Muscle of leg (tissue), 3 donors: ENCODE measurements at regions not wholly inside any gene's neighbourhood (a gene's known extent, or its start where the extent isn't known, plus 50 kb on each side); places are given as distances from the start of the nearest gene placed in this dataset.

ENCODE experiments used
- DNase-seq: peaks from one replicate; pipeline ENCODE4 v3.0.0; 2013
- H3K27ac ChIP-seq: one replicate; pipeline ENCODE4 v1.5.1; 2013; ENCODE audit warnings: mild to moderate bottlenecking, low read length, control low read depth
- H3K27me3 ChIP-seq: one replicate; pipeline ENCODE4 v1.6.1; 2013; ENCODE audit warnings: low read length; ENCODE audit not compliant: control insufficient read depth, insufficient read depth
- H3K36me3 ChIP-seq: one replicate; pipeline ENCODE4 v1.6.1; 2013; ENCODE audit warnings: low read length; ENCODE audit not compliant: control insufficient read depth, insufficient read depth
- H3K4me1 ChIP-seq: one replicate; pipeline ENCODE4 v1.6.1; 2013; ENCODE audit warnings: low read length; ENCODE audit not compliant: control insufficient read depth, insufficient read depth
- H3K4me3 ChIP-seq: one replicate; pipeline ENCODE4 v1.5.1; 2013; ENCODE audit warnings: low read length, control low read depth
- H3K9me3 ChIP-seq: replicated peaks from 2 replicates; pipeline ENCODE4 v1.6.1; 2013; ENCODE audit warnings: low read depth, low read length; ENCODE audit not compliant: control insufficient read depth
- WGBS: methylation state at CpG from one replicate; pipeline ENCODE4 v1.1.5; 2013; ENCODE audit warnings: missing lambda C conversion rate; ENCODE audit not compliant: insufficient coverage; 5-methylcytosine and 5-hydroxymethylcytosine counted together

DNA sequence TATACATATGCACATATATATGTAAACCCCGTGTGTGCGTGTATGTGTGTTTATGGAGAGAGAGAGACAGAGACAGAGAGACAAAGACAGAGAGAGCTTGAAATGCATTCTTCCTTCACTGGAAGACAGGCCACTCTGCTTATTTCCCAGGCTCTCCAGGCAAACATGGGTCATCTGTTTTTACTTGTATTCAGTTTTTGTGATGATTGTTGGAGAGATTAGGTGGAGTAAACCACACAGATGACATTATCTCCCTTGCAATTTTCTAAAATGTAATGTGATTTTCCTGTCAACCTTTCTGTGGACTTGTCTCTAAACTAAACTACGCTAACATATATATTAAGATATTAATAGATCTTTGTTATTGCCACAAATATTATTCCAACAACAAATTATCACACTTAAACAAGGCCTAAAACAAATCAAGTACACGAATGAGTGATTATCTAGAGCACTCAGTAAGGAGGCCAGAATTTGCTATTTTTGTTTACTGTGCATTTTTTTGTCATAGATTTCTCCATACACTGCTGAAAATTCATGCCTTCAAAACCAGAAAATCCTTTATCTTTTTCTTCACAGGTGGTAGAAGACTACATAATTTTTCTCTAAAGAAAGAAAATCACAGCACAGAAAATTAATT lies 251.8 kb upstream of the SLIT2 start:
- H3K27me3 ChIP-seq = no peaks in the 10 kb centered on the region
- no CpG with 5 or more reads among the region's 4 CpGs for WGBS
- H3K4me3 ChIP-seq = no peak overlapping the region
- no peaks in the 10 kb centered on the region for H3K9me3 ChIP-seq
- DNase-seq = no peak
- no peaks in the 10 kb centered on the region for H3K4me1 ChIP-seq
- H3K27ac ChIP-seq = no peak overlapping the region
- no peaks in the 10 kb centered on the region for H3K36me3 ChIP-seq

DNA sequence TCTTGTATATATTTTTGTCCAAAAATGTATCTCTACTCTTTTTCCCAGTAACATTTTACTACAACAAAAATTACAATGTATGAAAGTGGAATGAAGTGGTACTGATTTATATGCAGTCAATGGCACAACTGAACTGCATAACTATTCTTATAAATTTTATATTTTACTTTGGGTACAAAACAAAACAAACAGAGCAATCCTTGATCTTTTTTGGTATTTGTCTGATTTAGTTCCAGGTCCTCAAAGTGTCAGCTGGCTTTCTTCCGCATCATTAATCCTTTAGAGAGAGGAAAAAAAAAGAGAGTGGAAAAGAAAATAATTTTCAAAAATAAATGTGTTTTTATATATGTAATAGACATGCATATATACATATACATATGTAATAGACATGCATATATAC lies 252.4 kb upstream of the SLIT2 start:
- Histone ChIP-seq H3K36me3 (no peaks in the 10 kb centered on the region), H3K27me3 (no peaks in the 10 kb centered on the region), H3K4me3 (no peak overlapping the region), H3K4me1 (no peaks in the 10 kb centered on the region), H3K9me3 (no peaks in the 10 kb centered on the region), H3K27ac (no peak overlapping the region)
- no peak for DNase-seq
- no CpG with 5 or more reads among the region's 1 CpG for WGBS

DNA sequence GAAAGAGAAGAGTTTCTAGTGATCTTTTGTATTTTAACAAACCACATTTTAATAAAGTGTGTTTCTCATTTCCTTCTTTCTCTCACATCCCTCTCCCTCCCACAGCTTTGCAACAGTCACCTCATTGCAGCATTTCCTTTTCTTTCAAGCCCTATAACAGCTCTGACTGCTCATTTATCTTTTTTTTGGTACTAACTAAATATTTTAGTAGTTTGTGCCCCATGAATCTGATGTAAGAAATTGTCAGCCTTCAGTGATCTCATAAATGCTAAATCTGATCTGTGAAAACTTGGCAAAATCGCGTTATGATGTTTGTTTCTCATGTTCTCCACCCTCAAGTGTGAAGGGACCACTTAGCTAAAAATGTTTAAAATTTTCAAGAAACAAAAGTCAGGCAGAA lies 258.5 kb upstream of the SLIT2 start:
- DNase-seq = peak; percentile 53

DNA sequence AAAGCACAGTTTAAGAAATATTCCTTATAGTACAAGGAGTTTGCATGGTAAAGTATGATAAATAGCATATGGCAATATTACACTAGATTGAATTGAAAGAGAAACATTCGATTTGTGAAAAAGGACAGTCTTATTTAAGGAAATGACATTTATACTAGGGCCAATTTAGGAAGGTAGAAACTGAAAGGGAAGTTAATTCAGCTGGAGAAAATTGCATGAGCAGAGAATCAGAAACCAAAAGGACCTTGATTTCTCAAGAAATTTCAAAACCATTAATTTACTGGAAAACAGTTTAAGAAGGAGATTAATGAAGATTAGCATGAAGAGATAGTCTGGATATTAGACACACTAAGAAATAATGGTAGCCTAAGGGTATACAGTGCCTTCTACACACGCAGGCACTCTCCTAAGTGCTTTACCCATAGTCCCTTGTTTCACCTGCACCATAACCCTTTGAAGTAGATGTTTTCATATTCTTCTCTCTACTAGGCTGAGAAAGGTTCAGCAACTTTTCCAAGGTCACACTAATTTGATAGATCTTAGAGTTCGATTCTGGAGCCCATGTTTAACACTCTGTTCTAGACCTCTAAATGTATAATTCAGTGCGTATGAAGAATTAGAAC lies 259.1 kb upstream of the SLIT2 start:
- Histone ChIP-seq H3K27ac (no peak overlapping the region), H3K36me3 (no peaks in the 10 kb centered on the region), H3K9me3 (no peaks in the 10 kb centered on the region), H3K4me3 (no peak overlapping the region), H3K27me3 (no peaks in the 10 kb centered on the region), H3K4me1 (no peaks in the 10 kb centered on the region)
- DNase-seq = no peak
- no CpG with 5 or more reads among the region's 4 CpGs for WGBS

More for the DNA sequence above, 258.5 kb upstream of the SLIT2 start:
- WGBS = no CpG with 5 or more reads among the region's 2 CpGs
- Histone ChIP-seq H3K4me1 (no peaks in the 10 kb centered on the region), H3K4me3 (no peak overlapping the region), H3K9me3 (no peaks in the 10 kb centered on the region), H3K27ac (no peak overlapping the region), H3K36me3 (no peaks in the 10 kb centered on the region), H3K27me3 (no peaks in the 10 kb centered on the region)

DNA sequence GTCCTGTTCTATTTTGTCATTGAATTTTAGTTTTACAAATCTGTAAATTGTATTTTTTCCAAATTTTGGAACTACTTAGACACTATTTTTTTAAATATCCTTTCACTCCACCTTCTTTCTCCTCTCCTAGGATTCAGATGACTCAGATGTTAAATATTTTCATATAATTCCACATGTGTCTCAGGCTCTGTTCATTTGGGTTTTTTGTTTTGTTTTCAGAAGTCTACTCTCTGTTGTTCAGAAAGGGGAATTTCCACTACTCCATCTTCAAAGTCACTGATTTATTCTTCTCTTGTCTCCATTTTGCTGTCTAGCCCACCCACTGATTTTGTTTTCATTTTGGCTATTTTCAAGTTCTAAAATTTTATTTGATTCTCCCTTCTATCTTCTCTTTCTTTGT lies 264.0 kb upstream of the SLIT2 start:
- H3K4me3 ChIP-seq = no peak overlapping the region
- no peaks in the 10 kb centered on the region for H3K27me3 ChIP-seq
- no peaks in the 10 kb centered on the region for H3K4me1 ChIP-seq
- DNase-seq = peak; percentile 38
- H3K36me3 ChIP-seq = no peaks in the 10 kb centered on the region
- H3K27ac ChIP-seq = no peak overlapping the region
- H3K9me3 ChIP-seq = no peaks in the 10 kb centered on the region

DNA sequence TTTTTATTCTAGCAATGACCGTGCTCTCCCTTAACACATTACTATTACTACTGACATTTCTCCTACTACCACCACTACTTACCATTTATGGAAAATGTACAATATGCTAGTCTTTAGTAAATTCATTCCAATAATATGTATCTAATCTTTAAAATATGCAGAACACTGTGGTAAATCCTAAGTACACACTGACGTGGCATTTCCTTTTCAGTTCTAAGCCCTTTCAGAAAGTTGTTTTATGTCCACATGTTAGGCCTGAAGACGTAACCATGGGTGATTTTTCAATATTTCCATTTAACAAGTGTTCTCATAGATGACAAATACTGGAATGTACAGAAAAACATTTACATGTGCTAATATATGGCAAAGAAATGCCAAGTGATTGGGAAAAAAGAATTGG lies 268.6 kb upstream of the SLIT2 start:
- peak; percentile 61 for DNase-seq
- no peaks in the 10 kb centered on the region for H3K4me1 ChIP-seq
- no peaks in the 10 kb centered on the region for H3K36me3 ChIP-seq
- H3K27ac ChIP-seq = no peak overlapping the region
- peaks cover 10% of the 10 kb centered on the region for H3K9me3 ChIP-seq
- H3K27me3 ChIP-seq = no peaks in the 10 kb centered on the region
- no peak overlapping the region for H3K4me3 ChIP-seq
- WGBS = no CpG with 5 or more reads among the region's 3 CpGs

DNA sequence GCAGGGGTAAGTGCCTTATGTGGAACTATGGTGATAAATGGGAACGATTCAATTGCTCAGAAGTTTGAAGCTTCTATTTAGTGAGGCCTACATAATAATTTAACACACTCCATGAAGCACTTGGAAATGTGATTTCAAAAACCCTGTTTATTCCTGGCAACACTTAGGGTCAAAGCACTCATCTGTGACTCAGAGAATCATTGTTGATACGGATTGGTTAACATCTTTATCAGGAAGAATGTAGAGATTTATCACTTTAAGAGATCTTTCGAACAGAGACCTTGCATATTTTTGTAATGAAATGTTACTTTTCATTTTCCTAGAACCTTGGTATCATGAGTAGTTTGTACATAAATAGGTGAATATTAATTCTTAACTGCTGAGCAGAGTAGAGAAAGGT lies 269.1 kb upstream of the SLIT2 start:
- no CpG with 5 or more reads among the region's 3 CpGs for WGBS
- Histone ChIP-seq H3K4me1 (no peaks in the 10 kb centered on the region), H3K27me3 (no peaks in the 10 kb centered on the region), H3K27ac (no peak overlapping the region), H3K4me3 (no peak overlapping the region), H3K9me3 (peaks cover 15% of the 10 kb centered on the region), H3K36me3 (no peaks in the 10 kb centered on the region)
- no peak for DNase-seq

DNA sequence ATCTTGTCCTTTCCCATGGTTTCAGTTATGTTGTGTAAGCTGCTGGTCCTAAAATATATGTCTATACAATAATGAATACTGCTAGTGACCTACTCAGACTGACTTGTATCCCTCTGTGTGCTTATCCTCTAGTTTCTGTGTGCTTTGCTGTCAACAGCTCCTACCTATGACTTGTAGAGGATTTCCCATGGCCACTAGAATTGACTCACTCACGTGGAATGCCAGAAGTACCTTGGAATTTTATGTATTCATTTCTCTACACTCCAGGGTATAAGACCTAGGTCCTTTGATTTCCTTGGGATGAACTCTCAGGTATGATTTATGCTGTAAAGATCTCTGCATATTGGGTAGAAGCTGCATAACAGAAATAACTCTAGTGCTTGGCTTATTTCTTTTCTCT lies 279.9 kb upstream of the SLIT2 start:
- Histone ChIP-seq H3K27me3 (no peaks in the 10 kb centered on the region), H3K4me3 (no peak overlapping the region), H3K4me1 (no peaks in the 10 kb centered on the region), H3K9me3 (peaks cover 3% of the 10 kb centered on the region), H3K27ac (no peak overlapping the region), H3K36me3 (no peaks in the 10 kb centered on the region)
- no peak for DNase-seq
- WGBS = no CpG with 5 or more reads among the region's 1 CpG

DNA sequence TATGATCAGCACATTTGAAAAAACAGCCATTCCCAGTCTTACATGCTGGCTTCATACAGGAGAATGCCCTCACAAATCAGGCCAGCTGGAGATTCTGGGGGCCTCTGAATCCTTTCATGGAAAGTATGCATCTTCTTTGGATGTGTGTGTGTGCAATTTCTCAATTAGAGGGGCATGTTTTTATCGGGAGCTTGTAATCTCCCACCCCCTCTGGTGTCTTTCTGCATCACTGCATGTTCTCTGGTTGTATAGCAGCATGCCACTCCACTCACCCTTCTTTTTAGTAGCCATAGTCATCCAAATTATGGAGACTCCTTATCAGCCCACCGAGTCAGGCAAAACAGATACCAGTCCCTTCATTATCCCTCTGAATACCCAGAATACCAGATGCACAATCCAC lies 282.2 kb upstream of the SLIT2 start:
- WGBS = 100% methylated on average over 1 of the region's 2 CpGs
- Histone ChIP-seq H3K4me1 (no peaks in the 10 kb centered on the region), H3K36me3 (no peaks in the 10 kb centered on the region), H3K27ac (no peak overlapping the region), H3K4me3 (no peak overlapping the region), H3K27me3 (no peaks in the 10 kb centered on the region), H3K9me3 (no peaks in the 10 kb centered on the region)
- DNase-seq = no peak

DNA sequence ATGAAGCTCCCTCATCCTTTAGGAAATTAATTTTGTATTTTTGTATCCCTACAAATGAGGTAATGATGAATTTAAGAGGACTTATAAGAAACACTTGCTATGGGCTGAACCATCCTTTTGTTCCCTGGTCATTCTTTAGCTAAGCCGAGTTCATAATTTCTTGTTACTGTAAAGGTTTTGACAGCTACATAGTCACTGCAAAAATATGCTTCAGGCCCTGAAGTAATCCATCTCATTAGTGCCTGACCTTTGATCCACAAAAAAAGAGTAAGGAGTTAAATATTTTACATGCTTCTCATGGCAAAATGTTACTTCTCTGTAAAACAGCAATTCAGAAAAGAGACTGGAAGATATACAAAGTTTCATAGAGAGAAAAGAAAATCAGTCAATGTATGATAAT lies 290.6 kb upstream of the SLIT2 start:
- no peak for DNase-seq
- no peaks in the 10 kb centered on the region for H3K4me1 ChIP-seq
- no peak overlapping the region for H3K27ac ChIP-seq
- H3K27me3 ChIP-seq = no peaks in the 10 kb centered on the region
- no peak overlapping the region for H3K4me3 ChIP-seq
- no peaks in the 10 kb centered on the region for H3K9me3 ChIP-seq
- no peaks in the 10 kb centered on the region for H3K36me3 ChIP-seq
- WGBS = no CpG with 5 or more reads among the region's 1 CpG

DNA sequence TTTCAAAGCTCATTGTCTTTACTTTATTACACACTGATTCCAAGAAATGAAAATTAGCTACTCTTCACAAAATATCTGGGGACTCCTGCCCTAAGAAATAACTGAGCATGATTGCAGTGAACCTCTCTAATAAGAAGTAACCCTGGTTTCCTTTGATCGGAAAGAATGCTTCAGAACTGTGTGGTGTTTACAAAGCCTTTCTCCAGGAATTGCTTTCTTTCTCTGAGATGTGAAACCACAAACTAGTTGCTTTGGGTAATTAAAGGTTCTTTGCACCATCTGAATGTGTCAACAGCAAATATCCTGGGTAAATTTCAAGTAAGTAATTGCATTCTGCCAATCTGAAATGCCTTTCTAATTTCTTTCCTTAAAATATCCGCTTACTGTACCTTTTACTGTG lies 292.9 kb upstream of the SLIT2 start:
- Histone ChIP-seq H3K36me3 (no peaks in the 10 kb centered on the region), H3K4me1 (no peaks in the 10 kb centered on the region)
- no CpG with 5 or more reads among the region's 2 CpGs for WGBS

More for the DNA sequence above, 292.9 kb upstream of the SLIT2 start:
- H3K4me3 ChIP-seq = no peak overlapping the region
- H3K27me3 ChIP-seq = no peaks in the 10 kb centered on the region
- DNase-seq = no peak
- no peak overlapping the region for H3K27ac ChIP-seq
- H3K9me3 ChIP-seq = no peaks in the 10 kb centered on the region
